ENCODE measurements at regions not wholly inside any gene's neighbourhood (a gene's known extent, or its start where the extent isn't known, plus 50 kb on each side); places are given as distances from the start of the nearest gene placed in this dataset.

DNA sequence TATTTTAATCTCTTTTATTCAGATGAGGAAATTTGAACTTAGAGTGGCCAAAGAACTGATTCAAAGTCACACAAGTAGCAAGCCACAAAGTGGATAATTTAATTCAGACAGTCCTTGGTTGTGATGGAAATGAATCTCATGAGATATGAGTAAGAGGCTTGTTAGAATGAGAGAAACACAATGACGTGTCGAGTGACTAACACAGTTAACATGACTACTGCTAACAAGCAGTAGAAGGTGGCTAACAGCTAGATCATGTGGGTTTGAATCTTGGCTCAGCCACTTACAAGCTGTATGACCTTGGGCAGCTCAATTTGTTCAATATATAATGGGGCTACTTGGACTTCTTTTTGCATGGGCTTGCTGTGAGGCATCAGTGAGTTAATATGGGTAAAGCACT is 104.5 kb upstream of the LMO4 start:
- DNase-seq, result no peak

DNA sequence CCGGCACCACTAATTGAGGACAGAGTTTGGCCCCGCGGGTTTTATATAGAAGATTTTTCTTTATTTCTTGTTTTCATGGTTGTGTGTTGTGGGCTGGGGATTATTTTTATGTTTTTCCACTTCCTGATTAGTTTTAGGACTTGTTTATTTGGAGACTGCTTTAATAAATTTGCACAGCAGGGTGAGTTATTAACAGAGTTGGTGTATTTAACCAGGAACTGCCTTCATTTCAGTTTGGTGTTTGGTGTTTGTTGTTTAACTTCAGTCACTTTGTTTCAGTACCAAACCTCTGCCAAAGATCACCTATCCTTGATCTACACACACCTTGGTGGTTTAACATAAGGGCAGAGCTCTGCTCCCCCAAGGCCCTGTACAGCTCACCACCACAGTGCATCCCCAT is 103.5 kb upstream of the LMO4 start:
- DNase-seq, result no peak

DNA sequence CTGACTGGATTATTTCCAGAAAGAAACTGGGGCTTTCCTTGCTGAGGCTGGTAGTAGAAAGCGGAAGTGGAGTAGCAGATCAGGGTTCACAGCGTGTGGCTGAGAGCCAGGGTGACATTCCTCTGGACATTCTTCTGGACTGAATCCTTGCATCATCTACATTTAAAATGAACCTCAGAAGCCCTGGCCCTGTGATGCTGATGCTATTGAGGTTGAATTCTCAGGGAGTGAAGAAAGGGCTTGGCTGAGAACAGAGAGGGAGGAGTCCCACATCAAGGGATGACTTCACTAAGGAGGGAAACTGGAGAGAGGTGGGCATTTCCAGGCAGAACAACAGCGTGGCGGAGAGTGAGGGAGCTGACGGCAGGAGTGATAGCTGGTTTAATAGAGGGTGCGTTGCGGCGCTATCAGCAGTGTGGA is 102.3 kb upstream of the LMO4 start:
- peak; percentile 81 to 85 for DNase-seq

DNA sequence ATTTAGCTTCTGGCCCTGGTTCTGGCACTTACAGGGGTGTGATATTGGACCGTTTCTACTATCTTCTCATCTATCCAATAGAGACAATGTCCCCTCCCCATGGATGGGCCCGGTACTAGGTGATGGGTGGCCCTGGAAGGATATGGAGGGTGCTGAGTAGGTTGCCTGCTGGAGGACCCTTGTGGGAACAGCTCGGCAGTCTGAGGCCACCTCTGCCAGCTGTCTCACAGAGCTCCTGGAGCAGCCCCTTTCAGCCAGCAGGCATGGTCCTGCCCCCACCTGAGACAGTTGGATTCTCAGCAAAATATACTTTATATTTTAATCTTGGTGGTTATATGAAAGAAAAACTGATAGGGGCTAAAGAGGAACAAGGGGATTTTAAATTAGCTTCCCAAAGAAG is 101.0 kb upstream of the LMO4 start:
- no peak for DNase-seq

DNA sequence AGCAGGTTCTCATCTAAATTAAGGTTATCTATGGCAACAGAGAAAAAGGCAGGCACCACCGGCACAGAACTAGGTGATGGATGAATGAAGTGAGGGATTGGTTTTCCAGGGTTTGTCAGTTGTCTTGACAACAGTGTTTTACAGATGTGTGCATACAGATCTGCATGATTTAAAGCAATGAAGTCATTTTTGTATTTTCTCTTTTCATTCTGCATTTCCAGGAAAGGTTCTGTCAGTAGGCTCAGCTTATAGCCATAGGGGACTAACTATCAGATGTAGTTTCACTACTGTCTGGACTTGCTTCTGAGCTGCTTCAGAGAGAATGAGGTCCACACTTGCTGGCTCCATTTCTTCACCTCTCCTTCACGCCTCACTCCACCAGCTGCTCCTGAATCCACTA is 98.2 kb upstream of the LMO4 start:
- no peak for DNase-seq

DNA sequence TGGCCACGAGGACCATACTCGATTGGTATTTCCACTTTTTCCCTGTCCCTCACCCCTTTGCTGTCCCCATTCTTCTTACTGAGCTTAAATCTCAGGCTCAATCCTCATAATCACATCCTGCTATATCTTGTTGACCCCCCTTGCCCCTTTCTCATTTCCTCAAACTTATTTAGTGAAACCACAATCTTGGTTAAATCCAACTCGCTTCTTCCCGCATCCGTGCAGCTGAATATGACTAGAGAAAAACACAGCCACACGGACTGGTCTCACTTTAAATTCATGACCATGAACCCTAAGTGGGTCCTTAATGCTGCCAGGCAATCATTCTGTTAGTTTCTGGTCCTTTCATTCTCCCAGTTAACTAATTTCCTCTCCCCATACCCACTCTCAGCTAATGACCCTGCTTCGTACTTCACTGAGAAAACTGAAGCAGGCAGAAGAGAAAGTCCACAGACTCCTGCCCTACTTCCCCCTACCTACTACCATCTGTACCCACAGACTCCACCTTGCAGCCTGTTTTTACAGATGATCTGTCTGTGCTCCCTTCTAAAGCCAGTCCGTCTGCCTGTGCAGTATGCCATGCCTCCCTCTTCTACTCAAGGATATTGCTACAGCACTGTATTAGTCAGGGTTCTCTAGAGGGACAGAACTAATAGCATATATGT is 96.8 kb upstream of the LMO4 start:
- no peak for DNase-seq

DNA sequence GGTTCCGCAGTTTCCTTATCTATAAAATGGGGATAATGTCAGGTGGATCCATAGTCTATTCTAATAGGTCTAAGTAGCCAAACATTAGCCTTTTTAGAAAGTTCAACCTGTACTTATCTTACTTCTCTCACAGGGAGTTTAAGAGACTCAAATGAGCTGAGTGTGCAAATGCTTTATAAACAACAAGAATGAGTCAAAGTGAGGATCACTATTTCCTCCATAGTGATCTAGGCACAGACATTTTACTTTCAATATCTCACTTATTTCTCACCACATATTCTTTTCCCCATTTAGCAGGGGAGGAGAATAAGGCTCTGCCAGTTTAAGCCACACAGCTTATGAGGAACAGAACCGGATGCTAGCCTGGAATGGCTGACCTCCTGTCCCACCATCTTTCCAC is 92.1 kb upstream of the LMO4 start:
- DNase-seq, result no peak

DNA sequence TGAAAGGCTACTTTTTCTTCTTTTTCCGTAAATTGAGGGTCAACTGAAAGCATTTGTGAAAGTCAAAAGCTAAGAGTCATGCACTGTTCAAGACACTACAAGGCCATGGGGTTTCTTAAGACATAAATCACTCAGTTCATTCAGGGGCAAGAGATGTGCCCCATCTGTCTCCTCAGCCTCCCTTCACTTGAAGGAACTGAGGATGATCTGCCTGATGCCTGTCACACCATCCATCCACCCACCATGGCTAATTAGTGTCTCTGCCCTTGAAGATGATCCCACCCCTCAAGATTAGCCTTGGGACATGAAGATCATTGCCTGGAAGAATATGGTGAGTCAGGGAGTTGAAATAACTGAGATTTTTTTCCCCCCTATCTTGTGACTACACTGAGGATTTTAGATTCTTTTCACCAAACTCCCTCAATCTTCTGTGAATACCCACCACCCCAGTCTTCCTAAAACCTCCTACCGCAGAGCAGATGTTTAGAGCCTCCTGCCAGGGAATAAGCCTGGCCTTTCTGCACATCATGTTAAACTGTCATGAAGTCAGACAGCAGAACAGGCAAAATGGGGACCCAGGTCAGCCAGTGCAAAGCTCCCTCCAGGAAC is 88.6 kb upstream of the LMO4 start:
- DNase-seq, result no peak

DNA sequence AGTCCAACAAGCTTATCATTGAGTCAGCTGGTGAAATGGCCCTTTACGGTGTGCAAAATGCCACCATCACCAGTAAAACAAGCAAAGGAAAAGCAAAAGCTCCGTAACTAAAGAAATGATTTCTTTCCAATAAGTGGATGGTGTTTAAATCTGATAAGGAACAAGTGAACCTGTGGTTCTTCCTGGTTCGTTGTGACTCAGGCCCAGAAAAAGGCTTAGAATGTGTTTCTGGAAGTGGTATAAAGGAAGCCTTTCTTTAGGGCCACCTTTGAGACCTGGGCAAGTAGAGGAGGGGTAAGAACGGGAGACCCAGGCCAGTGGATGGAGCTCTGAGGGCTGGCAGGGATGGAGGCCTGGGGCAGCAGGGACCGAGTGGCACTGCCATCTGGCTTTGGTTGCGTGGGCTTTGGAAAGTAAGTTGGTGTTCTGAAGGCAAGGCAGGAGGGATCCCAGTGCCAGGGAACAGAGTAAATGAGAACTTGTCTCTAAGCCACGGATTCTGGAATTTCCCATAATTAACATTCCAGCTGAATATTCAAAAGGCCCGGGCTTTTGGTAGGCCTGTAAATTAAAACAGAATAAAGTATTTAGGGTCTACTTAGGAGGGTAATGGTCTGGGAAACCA is 87.9 kb upstream of the LMO4 start:
- DNase-seq, result no peak

DNA sequence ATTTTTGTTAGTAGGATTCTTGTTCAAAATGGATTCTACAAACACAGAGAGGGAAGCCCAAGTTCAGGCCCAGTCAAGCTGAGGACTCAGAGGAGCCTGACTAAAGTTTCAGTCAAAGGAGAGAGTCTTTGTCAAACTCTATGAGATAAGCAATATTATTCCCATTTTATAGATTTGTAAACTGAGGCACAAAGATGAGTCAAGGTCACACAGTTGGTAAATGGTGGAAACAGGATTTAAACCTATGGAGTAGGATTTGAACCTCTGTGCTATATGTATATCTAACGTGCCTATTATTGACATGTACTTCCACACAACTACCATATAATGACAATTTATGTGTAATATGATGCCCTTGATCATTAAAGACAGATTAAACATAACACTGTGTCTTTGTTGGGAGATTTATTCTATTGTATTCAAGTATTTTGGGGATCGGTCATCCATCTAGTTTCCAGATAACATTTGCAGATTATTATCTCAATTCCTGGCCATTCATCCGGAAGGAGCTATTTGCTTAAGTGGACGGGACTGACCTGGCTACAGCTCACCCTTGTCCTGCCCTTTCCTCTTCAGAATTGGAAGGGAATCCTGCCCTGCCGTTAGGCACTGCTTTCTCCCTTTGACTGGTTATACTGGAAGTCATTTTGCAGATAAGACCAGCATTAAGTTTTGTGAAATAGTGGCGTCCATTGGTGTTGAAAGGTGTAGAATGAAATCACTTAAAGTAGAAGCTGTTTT is 86.1 kb upstream of the LMO4 start:
- no peak for DNase-seq

DNA sequence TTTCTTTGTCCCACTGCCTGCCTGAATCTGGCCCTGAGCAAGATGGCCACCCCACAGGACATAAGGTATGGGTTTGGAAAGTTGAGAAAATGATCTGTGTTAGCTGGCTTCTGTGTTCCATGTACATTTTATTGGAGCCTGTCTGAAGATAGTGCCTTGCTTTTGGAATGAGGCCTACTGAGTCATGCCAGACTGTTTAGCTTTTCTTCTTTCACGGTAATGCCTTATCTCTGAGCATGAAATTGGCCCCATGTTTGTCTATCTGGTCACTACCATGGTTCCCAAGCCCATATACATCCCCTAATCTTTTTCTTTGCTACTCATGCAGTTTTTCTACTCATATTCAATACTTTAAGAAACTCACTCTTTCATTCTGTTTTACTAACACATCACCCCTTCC is 85.1 kb upstream of the LMO4 start:
- DNase-seq, result no peak

DNA sequence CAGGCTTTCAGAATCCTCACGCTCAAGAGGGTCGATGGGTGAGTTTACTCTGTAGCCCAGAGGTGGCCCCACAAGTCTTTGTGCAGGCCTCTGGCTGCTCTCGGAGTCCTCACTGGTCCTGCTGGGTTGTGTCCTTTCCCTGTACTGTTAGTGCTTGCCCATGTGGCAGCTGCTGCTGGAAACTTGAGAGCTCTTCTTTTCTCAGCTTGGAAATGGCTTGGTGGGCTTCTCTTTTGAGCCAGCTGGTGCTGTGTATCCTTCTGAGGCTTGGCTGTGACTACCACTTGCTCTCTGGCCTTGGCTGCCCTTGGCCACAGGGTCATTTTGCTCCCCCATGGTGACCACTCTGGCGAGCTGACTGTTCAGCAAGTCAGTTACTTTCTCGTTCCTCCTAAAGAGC is 82.2 kb upstream of the LMO4 start:
- no peak for DNase-seq

DNA sequence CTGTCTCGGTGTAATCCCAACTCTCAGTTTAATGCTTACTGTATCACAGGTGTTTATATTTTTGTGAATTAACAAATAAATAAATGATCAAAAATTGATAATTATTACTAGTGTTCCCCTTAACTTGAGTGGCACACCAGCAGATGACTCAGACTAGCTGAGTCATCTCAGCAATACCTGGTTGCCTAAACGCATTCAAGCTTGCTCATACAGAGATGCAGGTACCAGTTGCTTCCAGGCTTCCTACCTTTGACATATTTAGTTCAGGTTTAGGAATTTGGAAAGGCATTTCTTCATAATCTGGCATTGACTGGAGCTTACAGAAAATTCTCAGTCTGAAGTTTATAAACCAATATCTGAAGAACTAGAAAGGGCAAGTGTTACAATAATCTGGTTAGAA is 78.9 kb upstream of the LMO4 start:
- no peak for DNase-seq

DNA sequence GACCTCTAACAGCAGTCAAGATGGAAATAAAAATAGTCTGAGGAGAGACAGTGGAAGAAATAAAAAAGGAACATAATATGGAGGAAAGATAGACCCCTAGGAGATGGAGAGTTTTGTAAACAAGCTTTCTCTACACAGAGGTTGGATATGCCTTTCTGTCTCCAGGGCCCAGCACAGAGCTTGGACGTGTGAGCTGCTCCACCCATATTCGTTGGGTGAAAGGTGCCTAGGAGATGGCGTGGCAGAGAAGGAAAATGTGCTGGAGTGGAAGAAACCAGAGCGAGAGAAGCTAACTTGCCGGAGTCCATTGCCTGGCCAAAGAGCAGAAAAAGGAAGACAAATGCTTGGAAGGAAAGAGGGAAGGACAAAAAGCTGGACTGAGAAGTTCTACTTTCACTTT is 78.3 kb upstream of the LMO4 start:
- no peak for DNase-seq

DNA sequence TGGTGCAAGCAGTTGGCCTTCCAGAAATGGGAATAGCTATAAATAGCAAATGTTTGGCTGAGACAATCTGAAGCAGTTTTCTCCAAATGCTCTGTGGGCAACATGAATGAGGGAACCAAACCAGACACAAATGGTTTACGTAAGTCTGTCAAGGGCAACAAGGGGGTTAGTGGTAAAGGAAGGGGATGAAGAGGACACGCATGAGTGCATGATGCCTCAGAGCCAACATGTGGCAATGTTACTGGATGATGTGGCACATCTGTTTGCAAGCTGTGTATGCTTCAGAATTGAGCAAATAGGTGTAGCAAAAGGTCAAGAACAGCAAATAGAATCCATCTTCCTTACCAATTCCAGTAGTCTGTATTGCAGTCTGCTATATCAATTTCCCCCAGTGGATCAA is 76.3 kb upstream of the LMO4 start:
- no peak for DNase-seq

DNA sequence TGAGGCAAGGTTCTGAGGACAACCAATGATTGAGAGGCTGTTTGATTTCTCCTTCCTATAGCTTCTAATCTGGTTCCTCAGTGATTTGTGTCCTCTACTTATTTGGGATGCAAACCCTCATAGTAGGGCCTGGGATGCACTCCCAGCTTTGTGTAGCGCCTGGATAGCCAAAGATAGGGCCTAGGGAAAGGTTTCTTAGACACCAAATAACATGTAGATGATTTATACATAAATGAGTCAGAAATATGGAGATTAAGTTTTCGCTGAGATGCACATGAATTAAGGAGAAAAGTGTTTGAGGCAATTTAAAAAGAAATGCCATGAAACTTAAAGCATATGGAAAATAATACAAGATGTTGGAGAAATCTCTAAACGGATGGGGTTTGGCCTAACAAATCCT is 66.0 kb upstream of the LMO4 start:
- DNase-seq, result no peak

DNA sequence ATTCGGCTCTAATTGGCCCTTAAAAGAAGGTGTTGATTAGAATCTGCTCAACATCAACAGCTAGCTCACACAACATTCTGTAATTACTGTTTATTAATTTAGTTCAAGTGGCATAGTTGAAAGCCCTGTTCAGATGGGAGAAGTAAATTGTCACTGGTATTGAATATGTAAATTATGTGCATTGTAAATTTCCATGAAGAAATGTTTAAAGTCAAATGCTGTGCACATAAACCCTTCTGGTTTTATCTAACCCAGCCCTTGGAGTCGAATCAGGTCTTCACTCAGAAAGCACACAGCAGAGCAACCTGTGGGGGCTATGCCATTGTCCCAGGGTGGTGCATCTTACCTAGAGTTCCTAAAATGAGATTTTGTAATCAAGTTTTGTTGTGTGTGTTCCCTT is 65.4 kb upstream of the LMO4 start:
- DNase-seq, result no peak

DNA sequence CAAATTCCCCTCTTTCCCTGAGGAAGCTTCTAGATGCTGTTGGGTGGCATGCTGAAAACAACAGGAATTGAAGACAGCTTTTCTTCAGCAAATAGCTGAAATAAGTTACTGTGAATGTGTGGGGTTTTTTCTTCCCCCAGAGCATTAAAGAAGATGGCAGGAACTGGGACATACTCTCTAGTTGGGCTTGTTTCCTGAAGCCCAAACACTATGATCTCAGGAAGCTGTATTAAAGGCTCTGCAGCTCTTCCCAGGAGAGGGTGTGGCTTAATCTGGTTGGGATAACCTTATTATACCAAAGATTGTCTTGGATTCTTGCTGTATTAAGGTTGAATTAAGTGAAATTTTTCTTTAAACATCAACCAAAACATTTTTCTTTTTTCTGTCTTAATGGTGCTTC is 64.9 kb upstream of the LMO4 start:
- no peak for DNase-seq

DNA sequence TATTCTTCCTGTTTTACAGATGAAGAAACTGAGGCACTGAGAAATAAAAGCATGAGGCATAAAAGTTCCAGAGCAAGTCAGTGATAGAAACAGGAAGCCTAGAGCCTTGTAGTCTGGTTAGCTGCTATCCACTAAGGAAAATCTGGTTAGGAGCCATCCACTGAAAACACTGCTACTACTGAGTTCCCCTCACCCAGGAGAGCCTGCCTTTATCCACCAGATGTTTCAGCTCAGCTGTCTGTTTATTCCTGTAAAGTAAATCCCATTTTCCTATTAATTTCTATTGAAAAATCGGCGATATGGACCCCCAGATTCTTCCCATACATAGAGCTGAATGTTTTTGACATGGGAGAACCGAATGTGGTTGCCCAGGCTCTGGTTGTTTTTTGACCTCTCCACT is 63.7 kb upstream of the LMO4 start:
- DNase-seq, result peak in 1 of 2 donors; percentile 15

DNA sequence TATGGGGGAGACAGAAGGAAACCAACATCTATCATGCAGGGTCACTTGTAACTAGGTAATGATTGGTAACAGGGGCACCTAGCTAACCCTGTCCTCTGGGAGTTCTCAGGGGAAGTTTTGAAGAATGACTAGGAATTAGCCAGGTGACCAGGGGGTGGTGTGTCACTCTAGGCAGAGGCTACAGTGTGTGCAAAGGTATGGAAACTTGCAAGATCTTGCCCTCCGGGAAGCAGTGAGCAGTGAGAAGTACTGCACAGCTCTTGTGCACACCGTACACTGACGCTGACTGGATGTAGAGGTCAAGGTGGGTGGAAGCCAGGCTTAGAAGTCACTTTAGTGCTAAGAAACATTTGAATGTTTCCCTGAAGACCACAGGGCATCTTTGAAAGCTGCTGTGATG is 62.9 kb upstream of the LMO4 start:
- DNase-seq, result no peak

DNA sequence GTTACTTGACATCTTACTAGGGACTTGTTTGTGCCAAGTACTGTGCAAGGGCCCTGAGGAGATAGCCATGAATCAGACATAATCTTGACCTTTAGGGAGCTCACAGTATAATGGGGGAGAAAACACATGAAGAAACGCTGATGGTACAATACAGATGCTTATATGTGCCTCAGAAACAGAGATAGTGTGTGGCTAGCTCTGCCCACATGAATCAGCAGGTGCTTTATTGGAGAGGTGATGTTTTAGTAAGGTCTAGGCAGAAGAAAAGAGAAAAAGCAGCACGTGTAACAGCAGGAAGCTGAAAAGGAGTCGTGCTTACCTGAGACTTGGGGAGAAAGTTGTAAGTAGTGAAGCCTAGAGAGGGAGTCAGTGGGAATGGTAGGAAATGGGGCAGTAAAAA is 60.6 kb upstream of the LMO4 start:
- DNase-seq, result no peak

DNA sequence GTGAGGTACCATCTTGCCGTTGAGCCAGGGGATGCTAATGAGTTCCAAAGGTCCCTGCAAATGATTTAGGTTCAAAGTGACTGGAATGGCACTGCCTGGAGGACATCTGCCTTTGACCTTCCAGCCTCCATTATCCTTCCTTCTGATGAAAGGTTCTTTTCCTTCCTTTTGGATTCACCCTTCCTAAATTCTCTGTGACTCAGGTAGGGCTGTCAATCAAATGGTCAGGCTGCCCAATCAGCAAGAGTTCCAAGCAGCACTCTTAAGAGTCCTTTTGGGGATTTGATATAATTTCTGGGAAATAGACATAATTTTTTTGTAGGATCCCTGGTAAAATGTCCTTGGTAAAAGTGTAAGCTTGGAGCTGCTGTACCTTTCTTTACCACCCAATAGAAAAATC is 58.8 kb upstream of the LMO4 start:
- DNase-seq, result no peak

DNA sequence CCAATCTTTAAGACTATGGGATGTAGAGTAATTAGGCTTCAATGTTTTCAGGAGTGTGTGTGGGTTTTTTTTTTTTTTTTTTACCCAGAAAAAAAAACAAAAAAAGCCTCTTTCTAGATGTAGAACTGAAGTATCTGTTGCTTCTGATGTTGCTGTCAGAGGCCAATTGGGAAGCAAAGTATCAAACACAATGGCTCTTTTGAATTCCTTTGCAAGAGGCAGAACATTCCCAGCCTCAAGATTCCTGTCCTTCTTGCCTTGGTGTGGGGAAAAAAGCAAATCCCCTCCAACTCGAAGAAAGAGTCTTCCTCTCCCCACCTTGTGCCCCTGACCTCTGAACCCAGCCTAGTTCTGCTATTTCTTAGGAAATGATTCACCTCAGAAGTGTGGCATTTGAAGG is 55.4 kb upstream of the LMO4 start:
- no peak for DNase-seq
